ENCODE measurements at regions not wholly inside any gene's neighbourhood (a gene's known extent, or its start where the extent isn't known, plus 50 kb on each side); places are given as distances from the start of the nearest gene placed in this dataset.

DNA sequence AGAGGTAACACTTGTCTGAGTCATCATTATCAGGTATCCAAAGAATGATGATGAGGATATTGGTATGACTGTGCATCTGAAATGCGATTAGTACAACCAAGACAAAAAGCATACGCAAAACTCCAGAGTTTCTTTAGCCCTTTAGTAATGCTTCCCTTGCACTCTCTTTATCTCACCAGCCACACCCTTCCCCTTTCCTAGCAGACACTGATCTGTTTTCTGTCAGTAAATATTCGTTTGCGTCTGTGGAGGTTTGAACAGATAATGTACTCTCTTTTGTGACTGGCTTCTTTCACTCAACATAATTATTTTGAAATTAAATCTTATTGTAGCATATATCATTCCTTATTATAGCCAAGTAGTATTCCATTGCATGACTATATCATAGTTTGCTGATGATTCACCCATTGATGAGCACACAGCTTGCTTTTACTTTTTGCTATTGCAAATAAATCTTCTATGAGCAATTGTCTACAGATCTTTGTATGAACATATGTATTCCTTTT lies 775.7 kb downstream of the SLC6A15 start:
- DNase-seq, result no peak
- Histone ChIP-seq H2BK120ac (ENCODE audit: low read depth, low read length) (no peak overlapping the region), H3K9ac (ENCODE audit: low read length) (no peak overlapping the region), H3K4me1 (ENCODE audit: control insufficient read depth, low read depth, low read length) (no peaks in the 10 kb centered on the region), H3K27me3 (ENCODE audit: insufficient read depth, low read length, poor library complexity) (no peaks in the 10 kb centered on the region), H3K4ac (ENCODE audit: low read depth, low read length) (no peak overlapping the region), H2AK5ac (ENCODE audit: low read length) (no peak overlapping the region), H4K8ac (ENCODE audit: low read depth, low read length) (no peak overlapping the region), H3K4me3 (ENCODE audit: low read length) (no peak overlapping the region), H3K36me3 (ENCODE audit: control insufficient read depth, insufficient read depth, low read length) (no peaks in the 10 kb centered on the region), H3K79me1 (ENCODE audit: low read length) (no peaks in the 10 kb centered on the region), H3K23ac (ENCODE audit: low read length) (no peak overlapping the region), H2BK15ac (replicated peaks; ENCODE audit: low read depth) (no peak overlapping the region), H3K4me2 (ENCODE audit: low read length) (no peak overlapping the region), H2BK5ac (ENCODE audit: low read length) (no peak overlapping the region), H3K56ac (ENCODE audit: low read length) (no peak overlapping the region), H4K5ac (ENCODE audit: low read length) (no peak overlapping the region), H3K79me2 (ENCODE audit: control insufficient read depth, insufficient read depth, low read length) (no peaks in the 10 kb centered on the region), H3K18ac (ENCODE audit: low read length) (no peak overlapping the region), H3K27ac (ENCODE audit: low read depth, low read length) (no peak overlapping the region)
- WGBS (ENCODE audit: extremely low coverage, insufficient coverage, low lambda C conversion rate), result no CpG with 5 or more reads among the region's 4 CpGs

GRCh38 chr12:84135586-84136279 lies 776.9 kb downstream of the SLC6A15 start:
- no peak overlapping the region for H4K5ac ChIP-seq (ENCODE audit: low read length)
- H3K27me3 ChIP-seq (ENCODE audit: insufficient read depth, low read length, poor library complexity), result no peaks in the 10 kb centered on the region
- H3K27ac ChIP-seq (ENCODE audit: low read depth, low read length), result no peak overlapping the region
- H3K23ac ChIP-seq (ENCODE audit: low read length), result no peak overlapping the region
- WGBS (ENCODE audit: extremely low coverage, insufficient coverage, low lambda C conversion rate), result no CpG with 5 or more reads among the region's 1 CpG
- H3K4me1 ChIP-seq (ENCODE audit: control insufficient read depth, low read depth, low read length), result no peaks in the 10 kb centered on the region
- no peak overlapping the region for H2BK5ac ChIP-seq (ENCODE audit: low read length)
- no peak overlapping the region for H3K4me2 ChIP-seq (ENCODE audit: low read length)
- no peak overlapping the region for H3K9ac ChIP-seq (ENCODE audit: low read length)
- H3K18ac ChIP-seq (ENCODE audit: low read length), result no peak overlapping the region
- H3K79me2 ChIP-seq (ENCODE audit: control insufficient read depth, insufficient read depth, low read length), result no peaks in the 10 kb centered on the region
- H3K4ac ChIP-seq (ENCODE audit: low read depth, low read length), result no peak overlapping the region
- H3K56ac ChIP-seq (ENCODE audit: low read length), result no peak overlapping the region
- no peak for DNase-seq
- no peak overlapping the region for H2BK15ac ChIP-seq (replicated peaks; ENCODE audit: low read depth)
- H2AK5ac ChIP-seq (ENCODE audit: low read length), result no peak overlapping the region
- no peaks in the 10 kb centered on the region for H3K36me3 ChIP-seq (ENCODE audit: control insufficient read depth, insufficient read depth, low read length)
- H4K8ac ChIP-seq (ENCODE audit: low read depth, low read length), result no peak overlapping the region
- no peak overlapping the region for H2BK120ac ChIP-seq (ENCODE audit: low read depth, low read length)
- H3K4me3 ChIP-seq (ENCODE audit: low read length), result no peak overlapping the region
- H3K79me1 ChIP-seq (ENCODE audit: low read length), result no peaks in the 10 kb centered on the region

DNA sequence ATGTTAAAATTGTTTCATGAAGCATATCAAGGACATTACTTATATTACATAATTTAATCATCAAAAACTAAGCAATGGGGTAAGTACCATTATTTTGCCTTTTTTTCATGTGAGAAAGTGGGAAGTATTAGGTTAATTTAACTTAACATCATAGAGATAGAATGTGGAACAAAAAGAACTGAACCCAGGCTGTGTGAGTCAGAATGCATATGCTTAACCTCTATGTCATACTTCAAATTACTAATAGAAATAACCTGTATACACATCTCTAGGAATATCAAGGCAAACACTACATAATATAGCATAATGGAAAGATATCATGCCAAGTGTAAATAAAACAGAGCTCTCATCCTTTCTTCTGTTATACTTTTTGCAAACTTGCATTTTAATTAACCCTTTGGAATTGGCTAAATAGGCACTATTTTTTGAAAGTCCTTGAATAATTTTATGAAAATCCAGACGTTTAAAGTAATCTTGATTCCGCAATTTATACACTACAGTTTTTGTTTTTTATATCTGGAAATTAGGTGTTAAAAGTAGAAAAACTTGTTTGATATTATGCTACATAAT lies 777.7 kb downstream of the SLC6A15 start:
- Histone ChIP-seq H4K5ac (ENCODE audit: low read length) (no peak overlapping the region), H3K4ac (ENCODE audit: low read depth, low read length) (no peak overlapping the region), H4K8ac (ENCODE audit: low read depth, low read length) (no peak overlapping the region), H2BK15ac (replicated peaks; ENCODE audit: low read depth) (no peak overlapping the region), H2AK5ac (ENCODE audit: low read length) (no peak overlapping the region), H3K27me3 (ENCODE audit: insufficient read depth, low read length, poor library complexity) (no peaks in the 10 kb centered on the region), H3K4me3 (ENCODE audit: low read length) (no peak overlapping the region), H3K79me1 (ENCODE audit: low read length) (no peaks in the 10 kb centered on the region), H3K4me2 (ENCODE audit: low read length) (no peak overlapping the region), H3K36me3 (ENCODE audit: control insufficient read depth, insufficient read depth, low read length) (no peaks in the 10 kb centered on the region), H3K9ac (ENCODE audit: low read length) (no peak overlapping the region), H3K4me1 (ENCODE audit: control insufficient read depth, low read depth, low read length) (no peaks in the 10 kb centered on the region), H3K18ac (ENCODE audit: low read length) (no peak overlapping the region), H2BK120ac (ENCODE audit: low read depth, low read length) (no peak overlapping the region), H3K79me2 (ENCODE audit: control insufficient read depth, insufficient read depth, low read length) (no peaks in the 10 kb centered on the region), H3K23ac (ENCODE audit: low read length) (no peak overlapping the region), H2BK5ac (ENCODE audit: low read length) (no peak overlapping the region), H3K56ac (ENCODE audit: low read length) (no peak overlapping the region), H3K27ac (ENCODE audit: low read depth, low read length) (no peak overlapping the region)
- WGBS (ENCODE audit: extremely low coverage, insufficient coverage, low lambda C conversion rate), result no CpG with 5 or more reads among the region's 2 CpGs
- DNase-seq, result no peak

DNA sequence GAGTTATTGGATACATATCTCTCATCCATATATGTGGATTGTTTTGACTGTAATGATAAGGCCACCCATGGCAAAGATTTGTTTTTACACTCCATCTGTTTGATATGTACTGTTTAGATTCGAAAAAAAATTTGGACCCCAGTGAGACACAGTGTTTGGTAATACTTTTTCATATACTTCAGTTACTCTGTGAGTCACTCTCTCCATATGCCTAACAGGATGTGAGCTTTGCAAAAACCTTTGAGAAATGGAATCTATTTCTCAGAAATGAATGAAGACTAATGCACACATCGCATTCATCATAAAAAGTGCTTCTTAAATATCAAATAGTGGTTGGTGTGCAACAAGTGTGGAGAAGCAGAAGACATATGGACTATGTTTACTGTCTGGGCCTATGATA lies 781.5 kb downstream of the SLC6A15 start:
- H3K4ac ChIP-seq (ENCODE audit: low read depth, low read length), result no peak overlapping the region
- no peak overlapping the region for H4K5ac ChIP-seq (ENCODE audit: low read length)
- no peak overlapping the region for H2BK120ac ChIP-seq (ENCODE audit: low read depth, low read length)
- no peak overlapping the region for H3K9ac ChIP-seq (ENCODE audit: low read length)
- H3K79me1 ChIP-seq (ENCODE audit: low read length), result no peaks in the 10 kb centered on the region
- WGBS (ENCODE audit: extremely low coverage, insufficient coverage, low lambda C conversion rate), result no CpG with 5 or more reads among the region's 2 CpGs
- no peaks in the 10 kb centered on the region for H3K36me3 ChIP-seq (ENCODE audit: control insufficient read depth, insufficient read depth, low read length)
- H3K4me1 ChIP-seq (ENCODE audit: control insufficient read depth, low read depth, low read length), result no peaks in the 10 kb centered on the region
- no peak overlapping the region for H3K18ac ChIP-seq (ENCODE audit: low read length)
- no peak for DNase-seq
- H3K4me3 ChIP-seq (ENCODE audit: low read length), result no peak overlapping the region
- no peak overlapping the region for H2BK15ac ChIP-seq (replicated peaks; ENCODE audit: low read depth)
- H3K79me2 ChIP-seq (ENCODE audit: control insufficient read depth, insufficient read depth, low read length), result no peaks in the 10 kb centered on the region
- H3K27me3 ChIP-seq (ENCODE audit: insufficient read depth, low read length, poor library complexity), result no peaks in the 10 kb centered on the region
- H3K27ac ChIP-seq (ENCODE audit: low read depth, low read length), result no peak overlapping the region
- H4K8ac ChIP-seq (ENCODE audit: low read depth, low read length), result no peak overlapping the region
- no peak overlapping the region for H3K56ac ChIP-seq (ENCODE audit: low read length)
- no peak overlapping the region for H2AK5ac ChIP-seq (ENCODE audit: low read length)
- H2BK5ac ChIP-seq (ENCODE audit: low read length), result no peak overlapping the region
- H3K23ac ChIP-seq (ENCODE audit: low read length), result no peak overlapping the region
- H3K4me2 ChIP-seq (ENCODE audit: low read length), result no peak overlapping the region

- Histone ChIP-seq H3K56ac (ENCODE audit: low read length) (no peak overlapping the region), H3K4me3 (ENCODE audit: low read length) (no peak overlapping the region), H3K27ac (ENCODE audit: low read depth, low read length) (no peak overlapping the region), H3K4ac (ENCODE audit: low read depth, low read length) (no peak overlapping the region), H2BK5ac (ENCODE audit: low read length) (no peak overlapping the region), H4K8ac (ENCODE audit: low read depth, low read length) (no peak overlapping the region), H3K79me1 (ENCODE audit: low read length) (no peaks in the 10 kb centered on the region), H3K36me3 (ENCODE audit: control insufficient read depth, insufficient read depth, low read length) (no peaks in the 10 kb centered on the region), H4K5ac (ENCODE audit: low read length) (no peak overlapping the region), H3K9ac (ENCODE audit: low read length) (no peak overlapping the region), H2BK15ac (replicated peaks; ENCODE audit: low read depth) (no peak overlapping the region), H3K23ac (ENCODE audit: low read length) (no peak overlapping the region), H3K4me1 (ENCODE audit: control insufficient read depth, low read depth, low read length) (no peaks in the 10 kb centered on the region), H3K18ac (ENCODE audit: low read length) (no peak overlapping the region), H3K27me3 (ENCODE audit: insufficient read depth, low read length, poor library complexity) (no peaks in the 10 kb centered on the region), H2AK5ac (ENCODE audit: low read length) (no peak overlapping the region), H3K79me2 (ENCODE audit: control insufficient read depth, insufficient read depth, low read length) (no peaks in the 10 kb centered on the region), H3K4me2 (ENCODE audit: low read length) (no peak overlapping the region), H2BK120ac (ENCODE audit: low read depth, low read length) (no peak overlapping the region)
- no CpG with 5 or more reads among the region's 25 CpGs for WGBS (ENCODE audit: extremely low coverage, insufficient coverage, low lambda C conversion rate)
- peak; percentile 2 for DNase-seq
Observed at GRCh38 chr12:84128117-84128991, 784.2 kb downstream of the SLC6A15 start.
